WTC11 (cell line): ENCODE measurements at regions not wholly inside any gene's neighbourhood (a gene's known extent, or its start where the extent isn't known, plus 50 kb on each side); places are given as distances from the start of the nearest gene placed in this dataset.
A peak's percentile ranks its signal among the peaks of the same experiment; 100 is the strongest.

Experiments used
- ATAC-seq: fragments of 200-7000 bp; cut with Tn5 transposase; 2 replicates; pipeline ENCODE4 v1.10.0; 2021; ENCODE audit warnings: mild to moderate bottlenecking, moderate library complexity
- CTCF ChIA-PET: fragments of 300-600 bp; sonication (Branson Sonifier 250); formaldehyde crosslinking; loops from one replicate; lab custom pipeline; 2021; ENCODE audit warnings: antibody characterized with exemption; lab: Charles Lee
- POLR2A ChIA-PET: fragments of 350-600 bp; sonication (Branson Sonifier 250); formaldehyde crosslinking; loops from one replicate; lab custom pipeline; 2021; ENCODE audit warnings: antibody characterized with exemption; lab: Charles Lee
- DNase-seq: peaks from one replicate; pipeline ENCODE4 v3.0.0; 2021; ENCODE audit warnings: low spot score
- H3K27ac Mint-ChIP-seq: 2 replicates; pipeline ENCODE4 v1.8.0; 2021; ENCODE audit warnings: mixed read lengths
- H3K27me3 Mint-ChIP-seq: 2 replicates; pipeline ENCODE4 v1.8.0; 2021; ENCODE audit warnings: low read depth, mild to moderate bottlenecking, moderate library complexity, mixed read lengths
- H3K36me3 Mint-ChIP-seq: 2 replicates; pipeline ENCODE4 v1.8.0; 2021; ENCODE audit warnings: mixed read lengths
- H3K4me1 Mint-ChIP-seq: 2 replicates; pipeline ENCODE4 v1.8.0; 2022; ENCODE audit warnings: mixed read lengths
- H3K4me3 Mint-ChIP-seq: 2 replicates; pipeline ENCODE4 v1.8.0; 2021; ENCODE audit warnings: mild to moderate bottlenecking, moderate library complexity, mixed read lengths
- H3K9me3 Mint-ChIP-seq: 2 replicates; pipeline ENCODE4 v1.8.0; 2021; ENCODE audit warnings: mixed read lengths
- ATF3 ChIP-seq: sonication (generic); formaldehyde crosslinking; conservative IDR thresholded peaks from 2 replicates; pipeline ENCODE4 v1.8.1; 2022; ENCODE audit warnings: mild to moderate bottlenecking, missing genetic modification reagents
- ATF6 ChIP-seq: sonication (generic); formaldehyde crosslinking; IDR thresholded peaks from 2 replicates; pipeline ENCODE4 v1.8.1; 2023; ENCODE audit warnings: mild to moderate bottlenecking, missing genetic modification reagents
- FOXK1 ChIP-seq: sonication (generic); formaldehyde crosslinking; IDR thresholded peaks from 2 replicates; pipeline ENCODE4 v1.8.0; 2022; ENCODE audit warnings: mild to moderate bottlenecking, moderate library complexity, missing genetic modification reagents
- GTF2I ChIP-seq: fragments of 250-450 bp; sonication (Bioruptor Pico); conservative IDR thresholded peaks from 2 replicates; pipeline ENCODE4 v1.4.0; 2021; ENCODE audit warnings: mild to moderate bottlenecking
- IRF2 ChIP-seq: sonication (generic); formaldehyde crosslinking; IDR thresholded peaks from 2 replicates; pipeline ENCODE4 v1.8.0; 2022; ENCODE audit warnings: low read depth, missing genetic modification reagents, borderline replicate concordance
- NR1H2 ChIP-seq: sonication (generic); formaldehyde crosslinking; IDR thresholded peaks from 2 replicates; pipeline ENCODE4 v1.9.0; 2021; ENCODE audit warnings: mild to moderate bottlenecking, moderate library complexity, missing genetic modification reagents
- NR3C1 ChIP-seq: sonication (generic); formaldehyde crosslinking; conservative IDR thresholded peaks from 2 replicates; pipeline ENCODE4 v1.8.1; 2023; ENCODE audit warnings: low read depth, mild to moderate bottlenecking, missing genetic modification reagents
- OVOL2 ChIP-seq: fragments of 250-450 bp; sonication (Bioruptor Pico); IDR thresholded peaks from 2 replicates; pipeline ENCODE4 v1.9.0; 2021; ENCODE audit warnings: mild to moderate bottlenecking, borderline replicate concordance
- RORB ChIP-seq: fragments of 250-450 bp; sonication (Bioruptor Pico); IDR thresholded peaks from 2 replicates; pipeline ENCODE4 v1.9.0; 2021; ENCODE audit warnings: mild to moderate bottlenecking
- SMAD3 ChIP-seq: sonication (generic); formaldehyde crosslinking; IDR thresholded peaks from 2 replicates; pipeline ENCODE4 v1.8.0; 2022; ENCODE audit warnings: missing genetic modification reagents, mild to moderate bottlenecking, borderline replicate concordance
- SP1 ChIP-seq: sonication (generic); formaldehyde crosslinking; conservative IDR thresholded peaks from 2 replicates; pipeline ENCODE4 v1.8.1; 2022; ENCODE audit warnings: missing genetic modification reagents
- TCF7 ChIP-seq: sonication (generic); formaldehyde crosslinking; IDR thresholded peaks from 2 replicates; pipeline ENCODE4 v1.8.0; 2022; ENCODE audit warnings: mild to moderate bottlenecking, low read depth, missing genetic modification reagents, moderate library complexity
- TEAD4 ChIP-seq: sonication (generic); formaldehyde crosslinking; IDR thresholded peaks from 2 replicates; pipeline ENCODE4 v1.8.0; 2022; ENCODE audit warnings: mild to moderate bottlenecking, missing genetic modification reagents
- TP53 ChIP-seq: sonication (generic); formaldehyde crosslinking; IDR thresholded peaks from 2 replicates; pipeline ENCODE4 v1.8.1; 2023; ENCODE audit warnings: mild to moderate bottlenecking, missing genetic modification reagents
- ZNF138 ChIP-seq: sonication (generic); formaldehyde crosslinking; conservative IDR thresholded peaks from 2 replicates; pipeline ENCODE4 v1.8.1; 2022; ENCODE audit warnings: mild to moderate bottlenecking, moderate library complexity, missing genetic modification reagents
- ZNF423 ChIP-seq: fragments of 250-450 bp; sonication (Bioruptor Pico); IDR thresholded peaks from 2 replicates; pipeline ENCODE4 v2.1.2; 2022; ENCODE audit warnings: mild to moderate bottlenecking, moderate library complexity
- TF ChIP-seq, protein P1 (sequence below): sonication (generic); formaldehyde crosslinking; IDR thresholded peaks from 2 replicates; pipeline ENCODE4 v1.8.1; 2023; ENCODE audit warnings: mild to moderate bottlenecking, missing genetic modification reagents, moderate library complexity
- TF ChIP-seq, protein P2 (sequence below): sonication (generic); formaldehyde crosslinking; IDR thresholded peaks from 2 replicates; pipeline ENCODE4 v1.8.0; 2023; ENCODE audit warnings: missing genetic modification reagents, mild to moderate bottlenecking, borderline replicate concordance
- TF ChIP-seq, protein P3 (sequence below): fragments of 250-450 bp; sonication (Bioruptor Pico); conservative IDR thresholded peaks from 2 replicates; pipeline ENCODE4 v1.9.0; 2021; ENCODE audit warnings: mild to moderate bottlenecking
- TF ChIP-seq, protein P4 (sequence below): sonication (generic); formaldehyde crosslinking; conservative IDR thresholded peaks from 2 replicates; pipeline ENCODE4 v1.8.1; 2023; ENCODE audit warnings: mild to moderate bottlenecking, low read depth, missing genetic modification reagents, moderate library complexity

GRCh38 chr10:131653554-131654470 lies 247.0 kb upstream of the PPP2R2D start (continued):
- TF ChIP-seq, protein P1, sequence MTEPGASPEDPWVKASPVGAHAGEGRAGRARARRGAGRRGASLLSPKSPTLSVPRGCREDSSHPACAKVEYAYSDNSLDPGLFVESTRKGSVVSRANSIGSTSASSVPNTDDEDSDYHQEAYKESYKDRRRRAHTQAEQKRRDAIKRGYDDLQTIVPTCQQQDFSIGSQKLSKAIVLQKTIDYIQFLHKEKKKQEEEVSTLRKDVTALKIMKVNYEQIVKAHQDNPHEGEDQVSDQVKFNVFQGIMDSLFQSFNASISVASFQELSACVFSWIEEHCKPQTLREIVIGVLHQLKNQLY: no peak
- TF ChIP-seq ATF6 (CRISPR knock-in tag) (no peak), OVOL2 (no peak), ZNF423 (CRISPR knock-in tag) (no peak)

GRCh38 chr10:131654471-131655087 lies 246.2 kb upstream of the PPP2R2D start:
- ChIA-PET CTCF (interaction anchor here (1.3 to 1.4 kb wide), 2 partner anchors 16 to 85 kb away, joined by 3 to 4 read pairs; no protein-coding TSS in a partner anchor), POLR2A (no interaction called here)
- DNase-seq (no peak), ATAC-seq (peak; percentile 17; the same call in 1 of the 2 replicates)
- H3K27me3 Mint-ChIP-seq: no peaks in the 10 kb centered on the region
- H3K9me3 Mint-ChIP-seq: peaks cover under 1% of the 10 kb centered on the region
- no peak for TF ChIP-seq RORB (CRISPR knock-in tag)
- no peak for TF ChIP-seq ZNF138 (CRISPR knock-in tag)
- no peak for TF ChIP-seq ZNF423 (CRISPR knock-in tag)
- no peak for TF ChIP-seq TCF7 (CRISPR knock-in tag)
- TF ChIP-seq, protein P2, sequence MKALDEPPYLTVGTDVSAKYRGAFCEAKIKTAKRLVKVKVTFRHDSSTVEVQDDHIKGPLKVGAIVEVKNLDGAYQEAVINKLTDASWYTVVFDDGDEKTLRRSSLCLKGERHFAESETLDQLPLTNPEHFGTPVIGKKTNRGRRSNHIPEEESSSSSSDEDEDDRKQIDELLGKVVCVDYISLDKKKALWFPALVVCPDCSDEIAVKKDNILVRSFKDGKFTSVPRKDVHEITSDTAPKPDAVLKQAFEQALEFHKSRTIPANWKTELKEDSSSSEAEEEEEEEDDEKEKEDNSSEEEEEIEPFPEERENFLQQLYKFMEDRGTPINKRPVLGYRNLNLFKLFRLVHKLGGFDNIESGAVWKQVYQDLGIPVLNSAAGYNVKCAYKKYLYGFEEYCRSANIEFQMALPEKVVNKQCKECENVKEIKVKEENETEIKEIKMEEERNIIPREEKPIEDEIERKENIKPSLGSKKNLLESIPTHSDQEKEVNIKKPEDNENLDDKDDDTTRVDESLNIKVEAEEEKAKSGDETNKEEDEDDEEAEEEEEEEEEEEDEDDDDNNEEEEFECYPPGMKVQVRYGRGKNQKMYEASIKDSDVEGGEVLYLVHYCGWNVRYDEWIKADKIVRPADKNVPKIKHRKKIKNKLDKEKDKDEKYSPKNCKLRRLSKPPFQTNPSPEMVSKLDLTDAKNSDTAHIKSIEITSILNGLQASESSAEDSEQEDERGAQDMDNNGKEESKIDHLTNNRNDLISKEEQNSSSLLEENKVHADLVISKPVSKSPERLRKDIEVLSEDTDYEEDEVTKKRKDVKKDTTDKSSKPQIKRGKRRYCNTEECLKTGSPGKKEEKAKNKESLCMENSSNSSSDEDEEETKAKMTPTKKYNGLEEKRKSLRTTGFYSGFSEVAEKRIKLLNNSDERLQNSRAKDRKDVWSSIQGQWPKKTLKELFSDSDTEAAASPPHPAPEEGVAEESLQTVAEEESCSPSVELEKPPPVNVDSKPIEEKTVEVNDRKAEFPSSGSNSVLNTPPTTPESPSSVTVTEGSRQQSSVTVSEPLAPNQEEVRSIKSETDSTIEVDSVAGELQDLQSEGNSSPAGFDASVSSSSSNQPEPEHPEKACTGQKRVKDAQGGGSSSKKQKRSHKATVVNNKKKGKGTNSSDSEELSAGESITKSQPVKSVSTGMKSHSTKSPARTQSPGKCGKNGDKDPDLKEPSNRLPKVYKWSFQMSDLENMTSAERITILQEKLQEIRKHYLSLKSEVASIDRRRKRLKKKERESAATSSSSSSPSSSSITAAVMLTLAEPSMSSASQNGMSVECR (CRISPR knock-in tag): no peak
- TF ChIP-seq, protein P3, sequence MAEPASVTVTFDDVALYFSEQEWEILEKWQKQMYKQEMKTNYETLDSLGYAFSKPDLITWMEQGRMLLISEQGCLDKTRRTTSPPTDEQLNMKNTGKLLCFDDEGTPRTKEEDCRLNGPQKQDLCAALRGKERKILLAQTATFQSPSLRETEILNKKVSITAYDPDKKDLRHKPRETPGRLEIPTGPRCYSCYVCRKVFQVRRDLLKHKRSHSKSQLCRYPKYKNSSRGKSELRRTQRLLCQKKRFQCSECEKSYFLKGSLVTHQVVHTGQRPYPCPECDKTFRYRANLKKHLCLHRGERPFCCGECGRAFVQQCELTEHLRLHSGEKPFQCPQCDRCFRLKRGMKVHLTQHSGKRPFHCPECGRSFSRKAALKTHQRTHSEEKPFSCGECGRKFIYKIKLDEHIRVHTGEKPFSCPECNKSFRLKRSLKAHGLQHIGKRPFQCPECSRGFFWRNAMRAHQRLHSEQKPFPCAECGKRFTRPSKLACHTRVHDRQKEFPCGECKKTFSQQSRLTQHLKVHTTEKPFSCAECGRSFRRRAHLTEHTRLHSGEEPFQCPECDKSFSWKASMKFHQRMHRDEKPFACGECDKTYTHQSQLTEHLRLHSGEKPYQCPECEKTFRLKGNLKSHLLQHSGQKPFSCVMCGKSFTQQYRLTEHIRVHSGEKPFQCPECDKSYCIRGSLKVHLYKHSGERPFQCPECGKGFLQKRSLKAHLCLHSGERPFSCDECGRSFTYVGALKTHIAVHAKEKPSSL: no peak
- no peak for TF ChIP-seq NR3C1 (CRISPR knock-in tag)
- TF ChIP-seq TEAD4 (CRISPR knock-in tag): no peak
- no peak for TF ChIP-seq FOXK1
- no peak for TF ChIP-seq TP53 (CRISPR knock-in tag)
- no peak for TF ChIP-seq NR1H2 (CRISPR knock-in tag)
- TF ChIP-seq ATF3: no peak
- TF ChIP-seq SMAD3 (CRISPR knock-in tag): no peak
- no peak for TF ChIP-seq GTF2I (CRISPR knock-in tag)
- no peak for TF ChIP-seq SP1 (CRISPR knock-in tag)
- no peak for TF ChIP-seq IRF2 (CRISPR knock-in tag)
- TF ChIP-seq, protein P4, sequence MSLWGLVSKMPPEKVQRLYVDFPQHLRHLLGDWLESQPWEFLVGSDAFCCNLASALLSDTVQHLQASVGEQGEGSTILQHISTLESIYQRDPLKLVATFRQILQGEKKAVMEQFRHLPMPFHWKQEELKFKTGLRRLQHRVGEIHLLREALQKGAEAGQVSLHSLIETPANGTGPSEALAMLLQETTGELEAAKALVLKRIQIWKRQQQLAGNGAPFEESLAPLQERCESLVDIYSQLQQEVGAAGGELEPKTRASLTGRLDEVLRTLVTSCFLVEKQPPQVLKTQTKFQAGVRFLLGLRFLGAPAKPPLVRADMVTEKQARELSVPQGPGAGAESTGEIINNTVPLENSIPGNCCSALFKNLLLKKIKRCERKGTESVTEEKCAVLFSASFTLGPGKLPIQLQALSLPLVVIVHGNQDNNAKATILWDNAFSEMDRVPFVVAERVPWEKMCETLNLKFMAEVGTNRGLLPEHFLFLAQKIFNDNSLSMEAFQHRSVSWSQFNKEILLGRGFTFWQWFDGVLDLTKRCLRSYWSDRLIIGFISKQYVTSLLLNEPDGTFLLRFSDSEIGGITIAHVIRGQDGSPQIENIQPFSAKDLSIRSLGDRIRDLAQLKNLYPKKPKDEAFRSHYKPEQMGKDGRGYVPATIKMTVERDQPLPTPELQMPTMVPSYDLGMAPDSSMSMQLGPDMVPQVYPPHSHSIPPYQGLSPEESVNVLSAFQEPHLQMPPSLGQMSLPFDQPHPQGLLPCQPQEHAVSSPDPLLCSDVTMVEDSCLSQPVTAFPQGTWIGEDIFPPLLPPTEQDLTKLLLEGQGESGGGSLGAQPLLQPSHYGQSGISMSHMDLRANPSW (CRISPR knock-in tag): no peak
- peaks cover 53% of the 10 kb centered on the region for H3K4me1 Mint-ChIP-seq
- no peak overlapping the region for H3K4me3 Mint-ChIP-seq
- no peaks in the 10 kb centered on the region for H3K36me3 Mint-ChIP-seq
- H3K27ac Mint-ChIP-seq: peak overlapping the region; percentile 83; the same call in 1 of the 2 replicates
